Body of pancreas (tissue), 4 donors: ENCODE measurements at regions not wholly inside any gene's neighbourhood (a gene's known extent, or its start where the extent isn't known, plus 50 kb on each side); places are given as distances from the start of the nearest gene placed in this dataset.

Experiments used
- POLR2A ChIP-seq, 3 donors: fragments of 450-650 bp; IDR thresholded peaks; one replicate each; pipeline ENCODE4 v1.6.1; 2016; ENCODE audit warnings: antibody characterized with exemption in 3 of 3, mild to moderate bottlenecking in 2 of 3
- TF ChIP-seq, protein P1 (sequence below), 7 experiments: fragments of 450-650 bp in 4 of 7; fragments of 200-600 bp in 3 of 7; sonication (generic) in 3 of 7; IDR thresholded peaks; one replicate each; pipeline ENCODE4 v1.5.1; 2016 to 2019; ENCODE audit warnings: antibody characterized with exemption in 7 of 7

DNA sequence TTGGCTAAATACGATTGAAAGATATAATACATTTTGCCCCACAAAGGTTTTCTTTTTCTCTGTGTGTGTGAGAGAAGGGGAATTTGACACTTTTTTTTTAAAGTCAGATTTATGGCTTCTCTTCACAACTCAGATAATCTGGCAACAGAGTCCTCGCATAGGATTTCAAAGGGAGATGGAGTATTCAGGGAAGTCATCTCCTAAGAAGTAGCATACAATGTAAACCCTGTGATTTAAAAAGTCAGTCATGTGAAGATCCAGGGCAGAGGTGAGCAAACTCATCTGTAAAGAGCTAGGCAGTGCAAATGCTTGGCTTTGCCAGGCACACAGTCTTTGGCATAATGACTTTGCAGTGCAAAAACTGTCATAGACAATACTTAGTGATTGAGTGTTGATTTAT is 1526.3 kb downstream of the AACS start:
- no peak for TF ChIP-seq POLR2A (IDR thresholded peaks at IDR 0.05)
- TF ChIP-seq, protein P1, sequence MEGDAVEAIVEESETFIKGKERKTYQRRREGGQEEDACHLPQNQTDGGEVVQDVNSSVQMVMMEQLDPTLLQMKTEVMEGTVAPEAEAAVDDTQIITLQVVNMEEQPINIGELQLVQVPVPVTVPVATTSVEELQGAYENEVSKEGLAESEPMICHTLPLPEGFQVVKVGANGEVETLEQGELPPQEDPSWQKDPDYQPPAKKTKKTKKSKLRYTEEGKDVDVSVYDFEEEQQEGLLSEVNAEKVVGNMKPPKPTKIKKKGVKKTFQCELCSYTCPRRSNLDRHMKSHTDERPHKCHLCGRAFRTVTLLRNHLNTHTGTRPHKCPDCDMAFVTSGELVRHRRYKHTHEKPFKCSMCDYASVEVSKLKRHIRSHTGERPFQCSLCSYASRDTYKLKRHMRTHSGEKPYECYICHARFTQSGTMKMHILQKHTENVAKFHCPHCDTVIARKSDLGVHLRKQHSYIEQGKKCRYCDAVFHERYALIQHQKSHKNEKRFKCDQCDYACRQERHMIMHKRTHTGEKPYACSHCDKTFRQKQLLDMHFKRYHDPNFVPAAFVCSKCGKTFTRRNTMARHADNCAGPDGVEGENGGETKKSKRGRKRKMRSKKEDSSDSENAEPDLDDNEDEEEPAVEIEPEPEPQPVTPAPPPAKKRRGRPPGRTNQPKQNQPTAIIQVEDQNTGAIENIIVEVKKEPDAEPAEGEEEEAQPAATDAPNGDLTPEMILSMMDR (IDR thresholded peaks at IDR 0.05) = no peak
